Testis (tissue), 2 donors: ENCODE measurements at regions not wholly inside any gene's neighbourhood (a gene's known extent, or its start where the extent isn't known, plus 50 kb on each side); places are given as distances from the start of the nearest gene placed in this dataset.
"Not testable (repeated sequence)": the region's sequence is repeated elsewhere in the genome, so short reads cannot be mapped to it uniquely, and the experiment has no call there.

Experiments
- POLR2A ChIP-seq: fragments of 450-650 bp; IDR thresholded peaks from one replicate; pipeline ENCODE4 v1.6.1; 2017; ENCODE audit warnings: antibody characterized with exemption, mild to moderate bottlenecking, moderate library complexity
- TF ChIP-seq, protein P1 (sequence below), 3 experiments: fragments of 450-650 bp in 2 of 3; fragments of 200-600 bp in 1 of 3; sonication (generic) in 1 of 3; IDR thresholded peaks; one replicate each; pipeline ENCODE4 v1.5.1; 2016 to 2019; ENCODE audit warnings: antibody characterized with exemption in 3 of 3, mild to moderate bottlenecking in 2 of 3, moderate library complexity in 1 of 3

DNA sequence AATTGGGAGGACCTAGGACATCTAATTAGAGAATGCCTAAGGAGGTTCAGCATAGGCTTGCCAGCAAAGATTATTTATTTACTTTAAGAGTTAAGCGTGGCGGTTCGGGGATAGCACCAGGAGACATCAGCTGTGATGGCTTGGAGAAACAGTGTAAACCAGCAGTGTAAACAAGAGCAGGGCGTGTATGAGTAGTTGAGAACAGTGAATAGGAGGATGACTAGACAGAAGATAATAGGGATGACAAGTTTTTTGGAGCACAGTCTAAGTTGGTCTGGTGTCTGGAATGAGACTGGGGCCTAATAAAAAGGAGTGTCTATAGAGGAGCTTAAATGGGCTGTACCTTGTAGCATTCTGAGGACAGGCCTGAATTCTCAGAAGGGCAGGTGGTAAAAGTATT lies 338.4 kb upstream of the HTR1E start:
- TF ChIP-seq, protein P1, sequence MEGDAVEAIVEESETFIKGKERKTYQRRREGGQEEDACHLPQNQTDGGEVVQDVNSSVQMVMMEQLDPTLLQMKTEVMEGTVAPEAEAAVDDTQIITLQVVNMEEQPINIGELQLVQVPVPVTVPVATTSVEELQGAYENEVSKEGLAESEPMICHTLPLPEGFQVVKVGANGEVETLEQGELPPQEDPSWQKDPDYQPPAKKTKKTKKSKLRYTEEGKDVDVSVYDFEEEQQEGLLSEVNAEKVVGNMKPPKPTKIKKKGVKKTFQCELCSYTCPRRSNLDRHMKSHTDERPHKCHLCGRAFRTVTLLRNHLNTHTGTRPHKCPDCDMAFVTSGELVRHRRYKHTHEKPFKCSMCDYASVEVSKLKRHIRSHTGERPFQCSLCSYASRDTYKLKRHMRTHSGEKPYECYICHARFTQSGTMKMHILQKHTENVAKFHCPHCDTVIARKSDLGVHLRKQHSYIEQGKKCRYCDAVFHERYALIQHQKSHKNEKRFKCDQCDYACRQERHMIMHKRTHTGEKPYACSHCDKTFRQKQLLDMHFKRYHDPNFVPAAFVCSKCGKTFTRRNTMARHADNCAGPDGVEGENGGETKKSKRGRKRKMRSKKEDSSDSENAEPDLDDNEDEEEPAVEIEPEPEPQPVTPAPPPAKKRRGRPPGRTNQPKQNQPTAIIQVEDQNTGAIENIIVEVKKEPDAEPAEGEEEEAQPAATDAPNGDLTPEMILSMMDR (IDR thresholded peaks at IDR 0.05), result not testable (repeated sequence)
- TF ChIP-seq POLR2A, result not testable (repeated sequence)
